Activated gamma-delta T cell treated with Interleukin-2 at 50 U/mL for 16 hours (primary cell): ENCODE measurements at regions not wholly inside any gene's neighbourhood (a gene's known extent, or its start where the extent isn't known, plus 50 kb on each side); places are given as distances from the start of the nearest gene placed in this dataset.
"Not testable (repeated sequence)": the region's sequence is repeated elsewhere in the genome, so short reads cannot be mapped to it uniquely, and the experiment has no call there.

Experiments
- DNase-seq: peaks from one replicate; pipeline ENCODE4 v3.0.0-alpha.2; 2020

DNA sequence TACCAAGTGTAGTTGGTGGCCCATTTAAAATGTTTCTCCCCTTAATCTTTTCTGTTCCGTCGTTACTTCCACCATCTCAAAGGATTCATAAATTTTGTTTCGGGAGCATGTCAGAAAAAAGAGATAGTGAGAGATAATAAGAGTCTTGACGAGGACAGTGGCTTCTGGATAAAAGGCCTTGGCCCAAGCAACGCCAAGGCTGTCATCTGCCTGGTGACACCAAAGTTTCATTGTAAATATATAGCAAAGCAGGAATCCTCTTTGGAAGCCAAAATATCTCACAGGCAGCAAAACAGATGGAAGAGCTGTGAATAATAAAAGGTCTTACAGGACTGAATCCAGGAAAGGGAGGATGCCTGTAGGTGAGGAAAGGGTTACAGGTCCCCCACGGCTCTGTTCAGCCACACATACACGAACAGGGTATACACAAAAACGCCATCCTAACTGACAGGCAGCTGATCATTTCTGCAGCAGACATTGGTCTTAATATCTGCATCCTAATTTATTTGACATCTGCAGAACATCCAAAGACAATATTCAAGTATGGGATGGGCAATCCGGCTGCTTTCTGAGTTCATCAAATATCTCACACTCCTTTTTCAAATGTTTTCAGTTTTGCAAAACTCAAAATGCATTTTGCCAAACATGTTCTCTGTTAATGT, 382.8 kb downstream of the OSR1 start:
- DNase-seq: no peak

GRCh38 chr2:18971628-18972027, 382.3 kb upstream of the NT5C1B start:
- DNase-seq: no peak

DNA sequence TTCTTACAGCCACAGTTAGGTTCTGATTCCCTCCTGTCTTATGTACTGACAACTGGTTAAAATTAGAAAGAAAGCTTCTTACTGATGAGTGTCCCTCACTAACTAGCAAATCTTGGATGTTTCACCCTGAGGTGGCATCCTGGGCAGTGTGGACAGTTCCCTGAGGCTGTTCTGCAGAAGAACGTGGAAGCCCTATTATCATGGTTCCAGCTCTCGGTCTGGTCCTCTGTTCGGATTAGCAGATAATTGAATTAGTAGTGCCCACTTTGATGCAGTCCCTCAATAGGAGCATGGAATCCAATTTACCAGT, 381.7 kb upstream of the NT5C1B start:
- DNase-seq: no peak

DNA sequence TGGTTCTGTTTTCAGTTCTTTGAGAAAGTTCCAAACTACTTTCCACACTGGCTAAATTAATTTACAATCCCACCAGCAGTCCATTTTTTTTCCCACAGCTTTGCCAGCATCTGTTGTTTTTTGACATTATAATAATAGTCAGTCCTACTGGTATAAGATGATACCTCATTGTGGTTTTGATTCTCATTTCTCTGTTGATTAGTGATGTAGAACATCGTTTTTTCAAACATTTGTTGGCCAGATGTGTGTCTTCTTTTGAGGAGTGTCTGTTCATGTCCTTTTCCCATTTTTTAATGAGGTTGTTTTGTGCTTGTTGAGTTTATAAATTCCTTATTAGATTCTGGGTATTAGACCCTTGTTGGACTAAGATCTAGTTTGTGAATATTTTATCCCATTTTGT, 376.8 kb upstream of the NT5C1B start:
- DNase-seq: no peak

DNA sequence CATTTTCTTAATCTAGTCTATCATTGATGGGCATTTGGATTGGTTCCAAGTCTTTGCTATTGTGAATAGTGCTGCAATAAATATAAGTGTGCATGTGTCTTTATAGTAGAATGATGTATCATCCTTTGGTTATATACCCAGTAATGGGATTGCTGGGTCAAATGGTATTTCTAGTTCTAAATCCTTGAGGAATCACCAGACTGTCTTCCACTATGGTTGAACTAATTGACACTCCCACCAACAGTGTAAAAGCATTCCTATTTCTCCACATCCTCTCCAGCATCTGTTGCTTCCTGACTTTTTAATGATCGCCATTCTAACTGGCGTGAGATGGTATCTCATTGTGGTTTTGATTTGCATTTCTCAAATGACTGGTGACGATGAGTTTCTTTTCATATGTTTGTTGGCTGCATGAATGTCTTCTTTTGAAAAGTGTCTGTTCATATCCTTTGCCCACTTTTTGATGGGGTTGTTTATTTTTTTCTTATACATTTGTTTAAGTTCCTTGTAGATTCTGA, 374.4 kb upstream of the NT5C1B start:
- not testable (repeated sequence) for DNase-seq

GRCh38 chr2:18961991-18962421, 372.6 kb upstream of the NT5C1B start:
- no peak for DNase-seq

- no peak for DNase-seq
Measured at GRCh38 chr2:18959952-18960717, 370.8 kb upstream of the NT5C1B start.

DNA sequence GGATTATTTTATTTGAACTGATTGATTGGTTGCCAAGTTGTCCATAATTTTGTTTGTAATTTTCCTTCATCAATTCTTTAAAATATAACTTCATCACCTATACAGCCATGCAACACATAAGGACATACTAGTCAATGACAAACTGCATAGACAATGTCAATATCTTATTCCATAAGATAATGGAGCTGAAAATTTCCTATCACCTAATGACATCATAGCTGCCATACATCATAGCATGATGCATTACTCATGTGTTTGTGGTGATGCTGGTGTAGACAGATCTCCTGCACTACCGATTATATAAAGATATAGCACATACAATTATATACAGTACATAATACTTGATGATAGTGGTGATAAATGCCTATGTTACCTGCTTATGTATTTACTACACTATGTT, 369.8 kb upstream of the NT5C1B start:
- DNase-seq: no peak

- no peak for DNase-seq
Measured at GRCh38 chr2:18957909-18958308, 368.5 kb upstream of the NT5C1B start.

DNA sequence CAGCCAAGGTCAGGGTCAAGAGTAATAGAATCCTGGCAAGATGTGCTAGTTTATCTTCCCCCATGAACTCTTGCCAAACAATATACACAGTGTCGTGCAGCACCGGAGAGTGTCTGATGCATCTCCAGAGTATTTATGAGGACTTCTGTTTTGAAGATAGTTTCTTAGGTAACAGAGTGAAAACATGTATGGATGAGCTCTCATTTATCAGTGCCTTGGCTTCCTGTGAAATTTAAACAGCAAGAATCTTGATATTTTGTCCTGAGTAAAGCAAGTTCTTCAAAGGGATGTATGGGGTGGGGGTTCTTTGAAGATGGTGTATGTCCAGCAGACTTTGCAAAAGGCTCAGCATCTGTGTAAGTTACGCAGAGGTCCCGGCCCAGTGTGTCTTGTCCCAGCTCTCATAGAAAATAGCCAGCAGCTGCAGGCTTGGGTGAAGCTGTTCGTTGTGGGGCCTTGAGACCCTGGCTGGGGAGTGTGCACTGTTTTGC, 361.0 kb upstream of the NT5C1B start:
- no peak for DNase-seq

- DNase-seq: no peak
Measured at GRCh38 chr2:18949871-18950270, 360.5 kb upstream of the NT5C1B start.

- no peak for DNase-seq
Measured at GRCh38 chr2:18940184-18940583, 350.8 kb upstream of the NT5C1B start.

GRCh38 chr2:18939740-18940139, 350.4 kb upstream of the NT5C1B start:
- not testable (repeated sequence) for DNase-seq

GRCh38 chr2:18934886-18935285, 345.5 kb upstream of the NT5C1B start:
- no peak for DNase-seq

DNA sequence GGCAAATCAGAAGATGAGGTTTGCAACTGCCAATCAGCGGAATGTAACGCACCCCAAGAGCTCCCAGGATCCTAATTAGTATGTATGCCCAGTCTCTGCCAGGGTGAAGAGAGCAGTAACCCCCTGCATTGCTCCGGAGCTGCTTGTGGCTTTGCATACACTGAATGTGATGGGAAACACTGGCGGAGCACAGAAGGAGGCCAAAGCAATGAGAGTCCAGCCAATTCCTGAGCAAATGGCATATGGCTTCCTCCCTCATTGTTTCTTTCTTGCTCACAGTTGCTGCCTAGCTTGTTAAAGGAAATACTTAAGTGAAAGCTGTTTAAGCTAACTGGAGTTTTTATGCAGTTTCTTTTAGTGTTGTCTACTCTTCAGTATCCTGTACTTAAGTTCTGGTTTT, 343.5 kb upstream of the NT5C1B start:
- no peak for DNase-seq

- no peak for DNase-seq
Measured at GRCh38 chr2:18930971-18931370, 341.6 kb upstream of the NT5C1B start.

GRCh38 chr2:18927525-18928232, 338.3 kb upstream of the NT5C1B start:
- no peak for DNase-seq

DNA sequence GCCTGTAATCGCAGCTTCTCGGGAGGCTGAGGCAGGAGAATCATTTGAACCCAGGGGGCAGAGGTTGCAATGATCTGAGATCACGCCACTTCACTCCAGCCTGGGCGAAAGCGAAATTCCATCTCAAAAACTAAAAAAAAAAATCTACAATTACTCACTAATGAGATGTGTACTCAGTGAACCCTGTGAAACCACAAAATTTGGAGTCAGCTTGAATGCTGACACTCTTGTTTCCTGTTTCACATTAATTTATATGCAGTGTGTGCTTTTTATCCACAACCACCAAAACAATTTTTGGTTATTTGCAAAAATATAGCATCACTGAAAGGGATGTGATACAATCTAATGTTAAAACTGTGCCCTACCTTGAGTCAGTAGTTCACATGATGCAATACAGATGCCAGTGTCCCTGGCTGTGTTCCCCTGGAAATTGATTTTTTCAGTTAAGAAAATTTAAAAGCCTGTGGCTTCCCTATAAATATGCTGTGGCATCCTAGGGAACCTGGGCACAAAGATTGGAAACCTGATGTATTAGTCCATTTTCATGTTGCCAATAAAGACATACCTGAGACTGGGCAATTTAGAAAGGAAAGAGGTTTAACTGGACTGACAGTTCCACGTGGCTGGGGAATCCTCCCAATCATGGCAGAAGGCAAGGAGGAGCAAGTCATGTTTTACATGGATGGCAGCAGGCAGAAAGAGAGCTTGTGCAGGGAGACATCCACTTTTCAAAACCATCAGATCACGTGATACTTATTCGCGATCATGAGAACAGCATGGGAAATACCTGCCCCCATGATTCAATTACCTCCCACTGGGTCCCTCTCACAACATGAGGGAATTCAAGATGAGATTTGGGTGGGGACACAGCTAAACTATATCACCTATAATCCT, 337.5 kb upstream of the NT5C1B start:
- DNase-seq: no peak

DNA sequence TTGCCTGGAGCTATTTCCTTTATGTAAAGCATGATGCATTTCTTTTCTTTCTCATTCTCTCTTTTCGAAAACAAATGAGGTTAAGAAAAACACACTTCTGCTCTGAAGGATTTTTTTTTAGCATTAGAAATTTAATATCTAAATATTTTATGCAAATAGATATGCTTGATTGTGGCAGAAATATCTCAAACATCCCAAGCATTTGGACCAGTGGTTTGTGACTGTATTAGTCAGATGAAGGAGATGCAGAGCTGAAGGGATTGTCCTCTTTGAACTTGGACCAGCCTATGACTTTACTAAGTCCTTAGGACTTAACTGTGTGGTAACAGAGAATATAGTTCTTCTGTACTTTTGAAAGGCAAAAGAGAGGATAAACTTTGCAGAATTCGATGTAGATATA, 335.9 kb upstream of the NT5C1B start:
- DNase-seq: no peak

GRCh38 chr2:18924886-18925285, 335.5 kb upstream of the NT5C1B start:
- DNase-seq: no peak

DNA sequence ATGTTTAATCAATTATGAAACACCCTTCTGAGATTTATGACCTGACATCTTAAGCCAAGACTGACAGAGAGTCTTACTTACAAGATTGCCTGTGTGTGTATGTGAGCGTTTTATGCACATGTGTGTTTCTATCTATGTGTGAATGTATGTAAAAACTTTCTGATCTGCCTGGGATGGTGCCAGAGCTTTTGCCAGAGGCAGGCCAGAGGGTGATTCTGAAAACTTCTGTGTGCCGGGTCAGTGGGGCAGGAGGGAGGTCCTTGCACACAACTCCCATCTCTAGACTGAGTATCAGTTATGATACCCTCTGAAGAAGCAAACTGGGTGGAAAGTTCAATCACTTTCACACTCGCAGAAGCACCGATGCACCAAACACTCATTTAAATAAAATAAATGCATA, 335.0 kb upstream of the NT5C1B start:
- no peak for DNase-seq

- no peak for DNase-seq
Measured at GRCh38 chr2:18922276-18922675, 332.9 kb upstream of the NT5C1B start.

DNA sequence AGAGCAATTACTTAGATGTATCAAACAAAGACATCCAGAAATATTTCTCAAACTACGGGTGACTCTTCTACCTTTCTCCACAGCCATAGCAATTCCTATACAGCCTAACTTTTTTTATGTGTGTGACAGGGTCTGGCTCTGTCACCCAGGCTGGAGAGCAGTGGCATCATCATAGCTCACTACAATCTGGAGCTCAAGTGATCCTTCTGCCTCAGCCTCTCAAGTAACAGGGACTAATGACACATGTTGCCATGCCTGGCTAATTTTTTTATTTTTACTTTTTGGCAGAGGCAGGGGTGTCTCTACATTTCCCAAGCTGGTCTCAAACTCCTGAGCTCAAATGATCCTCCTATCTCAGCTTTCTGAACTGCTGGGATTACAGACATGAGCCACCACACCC, 328.9 kb upstream of the NT5C1B start:
- no peak for DNase-seq
